ENCODE measurements at regions not wholly inside any gene's neighbourhood (a gene's known extent, or its start where the extent isn't known, plus 50 kb on each side); places are given as distances from the start of the nearest gene placed in this dataset.

DNA sequence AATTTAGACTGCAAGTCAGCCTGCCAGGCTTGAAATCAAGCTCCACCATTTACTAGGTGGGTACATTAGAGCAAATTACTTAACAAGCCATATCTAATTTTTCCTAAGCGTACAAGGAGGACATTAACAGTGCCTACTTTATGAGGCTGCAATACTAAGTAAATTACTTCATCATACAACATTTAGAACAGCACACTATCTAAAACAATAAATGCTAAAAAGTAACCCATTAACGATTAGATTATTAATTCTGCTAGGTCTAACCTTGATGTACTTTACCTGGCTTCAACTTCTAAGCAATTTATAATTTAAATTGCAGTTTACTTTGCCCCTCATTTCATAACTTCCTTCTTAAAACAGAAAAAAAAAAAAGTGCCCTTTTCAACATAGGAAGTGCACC is 1155.6 kb upstream of the NCAM2 start:
- Histone ChIP-seq H3K4me3 (no peak overlapping the region), H3K27ac (no peak overlapping the region), H3K4me1 (replicated peaks) (no peaks in the 10 kb centered on the region), H3K27me3 (replicated peaks) (no peaks in the 10 kb centered on the region), H3K36me3 (no peaks in the 10 kb centered on the region), H3K9me3 (replicated peaks) (no peaks in the 10 kb centered on the region)
- no peak for DNase-seq (ENCODE audit: low read depth in 1 of 2, low spot score in 2 of 2)

GRCh38 chr21:19844334-19844733 is 1153.9 kb upstream of the NCAM2 start:
- Histone ChIP-seq H3K4me3 (no peak overlapping the region), H3K27me3 (replicated peaks) (no peaks in the 10 kb centered on the region), H3K4me1 (replicated peaks) (no peaks in the 10 kb centered on the region), H3K27ac (no peak overlapping the region), H3K36me3 (no peaks in the 10 kb centered on the region), H3K9me3 (replicated peaks) (no peaks in the 10 kb centered on the region)
- DNase-seq (ENCODE audit: low read depth in 1 of 2, low spot score in 2 of 2), result no peak

- Histone ChIP-seq H3K4me1 (replicated peaks) (no peaks in the 10 kb centered on the region), H3K36me3 (no peaks in the 10 kb centered on the region), H3K9me3 (replicated peaks) (0 out of 2 replicates have a peak, but pooled peaks cover 2% of the 10 kb centered on the region), H3K4me3 (no peak overlapping the region), H3K27ac (no peak overlapping the region), H3K27me3 (replicated peaks) (no peaks in the 10 kb centered on the region)
- no peak for DNase-seq (ENCODE audit: low read depth in 1 of 2, low spot score in 2 of 2)
Measured at GRCh38 chr21:19850157-19850556, 1148.1 kb upstream of the NCAM2 start.

DNA sequence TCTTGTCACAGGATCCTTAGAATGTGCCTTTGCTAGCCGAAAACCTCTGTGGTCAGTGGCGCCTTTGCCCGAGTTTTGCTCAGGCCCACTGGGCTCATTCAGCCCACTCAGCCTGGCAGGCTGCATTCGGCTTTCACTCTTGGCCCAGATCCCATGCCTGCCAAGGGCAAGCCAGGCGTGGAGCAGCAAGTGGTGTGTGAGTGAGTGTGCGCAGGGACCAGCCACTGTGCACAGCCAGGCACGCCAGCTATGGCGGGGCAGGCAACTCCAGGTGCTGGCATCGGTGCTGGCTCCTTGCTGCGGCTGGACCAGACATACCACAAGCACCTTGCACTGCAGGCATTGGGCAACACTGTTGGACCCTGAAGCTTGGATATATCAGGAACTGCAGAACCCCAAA is 1145.1 kb upstream of the NCAM2 start:
- Histone ChIP-seq H3K27ac (no peak overlapping the region), H3K4me3 (no peak overlapping the region), H3K27me3 (replicated peaks) (no peaks in the 10 kb centered on the region), H3K4me1 (replicated peaks) (no peaks in the 10 kb centered on the region), H3K36me3 (no peaks in the 10 kb centered on the region), H3K9me3 (replicated peaks) (0 out of 2 replicates have a peak, but pooled peaks cover 2% of the 10 kb centered on the region)
- DNase-seq (ENCODE audit: low read depth in 1 of 2, low spot score in 2 of 2), result no peak

- DNase-seq (ENCODE audit: low read depth in 1 of 2, low spot score in 2 of 2), result no peak
- no peak overlapping the region for H3K27ac ChIP-seq
- H3K4me3 ChIP-seq, result no peak overlapping the region
- no peaks in the 10 kb centered on the region for H3K27me3 ChIP-seq (replicated peaks)
- H3K4me1 ChIP-seq (replicated peaks), result no peaks in the 10 kb centered on the region
- H3K36me3 ChIP-seq, result no peaks in the 10 kb centered on the region
- 0 out of 2 replicates have a peak, but pooled peaks cover 2% of the 10 kb centered on the region for H3K9me3 ChIP-seq (replicated peaks)
Measured at GRCh38 chr21:19853709-19854575, 1144.3 kb upstream of the NCAM2 start.

DNA sequence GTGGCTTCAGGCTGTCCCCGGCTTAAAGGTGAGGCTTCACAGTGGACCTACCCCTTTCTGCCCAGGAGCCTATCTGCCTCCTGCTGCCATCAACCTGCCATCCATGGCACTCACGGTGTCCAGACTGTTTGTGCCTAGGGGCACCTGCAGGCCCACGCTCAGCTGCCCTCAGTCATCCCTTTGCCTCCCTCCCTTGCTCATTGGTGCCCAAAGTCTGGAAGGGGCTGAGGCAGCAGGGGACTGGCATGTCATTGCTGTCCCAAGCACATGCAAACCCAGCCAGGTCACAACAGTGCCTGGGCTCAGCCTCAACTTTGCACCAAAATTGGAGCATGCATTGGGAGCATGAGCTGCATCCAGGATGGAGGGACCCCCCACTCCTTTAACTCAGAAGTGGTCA is 1142.7 kb upstream of the NCAM2 start:
- Histone ChIP-seq H3K4me3 (no peak overlapping the region), H3K4me1 (replicated peaks) (no peaks in the 10 kb centered on the region), H3K27me3 (replicated peaks) (no peaks in the 10 kb centered on the region), H3K36me3 (no peaks in the 10 kb centered on the region), H3K9me3 (replicated peaks) (0 out of 2 replicates have a peak, but pooled peaks cover 2% of the 10 kb centered on the region), H3K27ac (no peak overlapping the region)
- no peak for DNase-seq (ENCODE audit: low read depth in 1 of 2, low spot score in 2 of 2)

- Histone ChIP-seq H3K27me3 (replicated peaks) (no peaks in the 10 kb centered on the region), H3K9me3 (replicated peaks) (no peaks in the 10 kb centered on the region), H3K27ac (no peak overlapping the region), H3K4me1 (replicated peaks) (no peaks in the 10 kb centered on the region), H3K36me3 (no peaks in the 10 kb centered on the region), H3K4me3 (no peak overlapping the region)
- no peak for DNase-seq (ENCODE audit: low read depth in 1 of 2, low spot score in 2 of 2)
Measured at GRCh38 chr21:19864476-19864875, 1133.7 kb upstream of the NCAM2 start.

- Histone ChIP-seq H3K27me3 (replicated peaks) (no peaks in the 10 kb centered on the region), H3K9me3 (replicated peaks) (no peaks in the 10 kb centered on the region), H3K4me3 (no peak overlapping the region), H3K27ac (no peak overlapping the region), H3K36me3 (no peaks in the 10 kb centered on the region), H3K4me1 (replicated peaks) (no peaks in the 10 kb centered on the region)
- no peak for DNase-seq (ENCODE audit: low read depth in 1 of 2, low spot score in 2 of 2)
Measured at GRCh38 chr21:19870682-19871081, 1127.5 kb upstream of the NCAM2 start.

- Histone ChIP-seq H3K4me1 (replicated peaks) (no peaks in the 10 kb centered on the region), H3K36me3 (no peaks in the 10 kb centered on the region)
Measured at GRCh38 chr21:19874521-19874920, 1123.7 kb upstream of the NCAM2 start.

DNA sequence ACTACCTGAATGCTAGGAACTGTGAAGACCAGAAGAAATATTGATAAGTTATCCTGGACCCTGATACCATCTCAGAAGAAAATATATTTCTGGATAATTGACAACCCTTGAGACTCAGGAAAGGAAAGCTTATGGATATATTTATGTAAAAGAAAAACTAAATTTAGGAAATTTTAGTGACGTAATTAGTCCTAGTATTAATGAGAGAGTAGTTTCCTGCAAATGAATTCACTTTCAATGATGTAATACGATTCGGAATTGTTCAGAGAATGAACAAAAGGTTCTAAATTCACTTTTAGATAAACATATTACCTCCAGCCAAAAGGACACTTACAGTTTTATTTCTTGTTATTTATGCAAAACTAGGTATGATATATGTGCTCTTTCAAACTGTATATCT is 1120.1 kb upstream of the NCAM2 start:
- no peak overlapping the region for H3K4me3 ChIP-seq
- no peaks in the 10 kb centered on the region for H3K36me3 ChIP-seq
- no peak for DNase-seq (ENCODE audit: low read depth in 1 of 2, low spot score in 2 of 2)
- no peak overlapping the region for H3K27ac ChIP-seq
- H3K27me3 ChIP-seq (replicated peaks), result no peaks in the 10 kb centered on the region
- peaks cover 6% of the 10 kb centered on the region for H3K9me3 ChIP-seq (replicated peaks)
- no peaks in the 10 kb centered on the region for H3K4me1 ChIP-seq (replicated peaks)

More at GRCh38 chr21:19874521-19874920, 1123.7 kb upstream of the NCAM2 start:
- no peaks in the 10 kb centered on the region; the same call in 1 of the 2 replicates for H3K9me3 ChIP-seq (replicated peaks)
- no peak overlapping the region for H3K4me3 ChIP-seq
- DNase-seq (ENCODE audit: low read depth in 1 of 2, low spot score in 2 of 2), result no peak
- H3K27me3 ChIP-seq (replicated peaks), result no peaks in the 10 kb centered on the region
- no peak overlapping the region for H3K27ac ChIP-seq

- no peaks in the 10 kb centered on the region for H3K9me3 ChIP-seq (replicated peaks)
- H3K27ac ChIP-seq, result no peak overlapping the region
Measured at GRCh38 chr21:19899645-19900044, 1098.6 kb upstream of the NCAM2 start.

GRCh38 chr21:19900149-19900548 is 1098.1 kb upstream of the NCAM2 start:
- H3K27ac ChIP-seq, result no peak overlapping the region
- no peak overlapping the region for H3K4me3 ChIP-seq
- no peaks in the 10 kb centered on the region for H3K27me3 ChIP-seq (replicated peaks)
- H3K36me3 ChIP-seq, result no peaks in the 10 kb centered on the region
- H3K4me1 ChIP-seq (replicated peaks), result no peaks in the 10 kb centered on the region
- H3K9me3 ChIP-seq (replicated peaks), result no peaks in the 10 kb centered on the region; the same call in 1 of the 2 replicates
- no peak for DNase-seq (ENCODE audit: low read depth in 1 of 2, low spot score in 2 of 2)

More at GRCh38 chr21:19899645-19900044, 1098.6 kb upstream of the NCAM2 start:
- no peak for DNase-seq (ENCODE audit: low read depth in 1 of 2, low spot score in 2 of 2)
- H3K36me3 ChIP-seq, result no peaks in the 10 kb centered on the region
- H3K27me3 ChIP-seq (replicated peaks), result no peaks in the 10 kb centered on the region
- no peak overlapping the region for H3K4me3 ChIP-seq
- H3K4me1 ChIP-seq (replicated peaks), result no peaks in the 10 kb centered on the region

DNA sequence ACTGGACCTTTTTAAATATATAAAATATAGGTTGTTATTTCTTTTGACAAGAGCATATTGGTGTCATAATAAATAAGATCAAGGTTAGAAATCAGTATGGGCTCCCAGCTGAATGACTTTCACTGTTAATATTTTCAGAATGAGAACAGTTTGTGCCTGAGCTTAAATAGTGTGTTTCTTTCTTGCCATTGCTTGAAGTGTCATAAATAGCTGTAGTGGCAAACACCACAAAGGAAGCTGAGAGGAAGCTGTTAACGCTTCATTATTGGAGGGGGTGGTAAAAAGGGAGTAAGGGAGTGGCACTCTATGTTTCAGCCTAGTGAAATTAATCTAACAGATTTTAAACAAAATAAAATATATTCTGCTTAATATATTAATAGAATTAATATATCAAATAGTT is 1089.8 kb upstream of the NCAM2 start:
- DNase-seq (ENCODE audit: low read depth in 1 of 2, low spot score in 2 of 2), result no peak
- no peaks in the 10 kb centered on the region for H3K4me1 ChIP-seq (replicated peaks)

GRCh38 chr21:19914028-19914427 is 1084.2 kb upstream of the NCAM2 start:
- Histone ChIP-seq H3K4me3 (no peak overlapping the region), H3K36me3 (no peaks in the 10 kb centered on the region), H3K9me3 (replicated peaks) (0 out of 2 replicates have a peak, but pooled peaks cover 4% of the 10 kb centered on the region), H3K27me3 (replicated peaks) (no peaks in the 10 kb centered on the region), H3K4me1 (replicated peaks) (no peaks in the 10 kb centered on the region), H3K27ac (no peak overlapping the region)
- no peak for DNase-seq (ENCODE audit: low read depth in 1 of 2, low spot score in 2 of 2)

More for the DNA sequence above, 1089.8 kb upstream of the NCAM2 start:
- Histone ChIP-seq H3K27ac (no peak overlapping the region), H3K4me3 (no peak overlapping the region), H3K9me3 (replicated peaks) (no peaks in the 10 kb centered on the region; the same call in 1 of the 2 replicates), H3K36me3 (no peaks in the 10 kb centered on the region), H3K27me3 (replicated peaks) (no peaks in the 10 kb centered on the region)

All from SJSA1 (cell line).